ENCODE measurements at regions not wholly inside any gene's neighbourhood (a gene's known extent, or its start where the extent isn't known, plus 50 kb on each side); places are given as distances from the start of the nearest gene placed in this dataset.

DNA sequence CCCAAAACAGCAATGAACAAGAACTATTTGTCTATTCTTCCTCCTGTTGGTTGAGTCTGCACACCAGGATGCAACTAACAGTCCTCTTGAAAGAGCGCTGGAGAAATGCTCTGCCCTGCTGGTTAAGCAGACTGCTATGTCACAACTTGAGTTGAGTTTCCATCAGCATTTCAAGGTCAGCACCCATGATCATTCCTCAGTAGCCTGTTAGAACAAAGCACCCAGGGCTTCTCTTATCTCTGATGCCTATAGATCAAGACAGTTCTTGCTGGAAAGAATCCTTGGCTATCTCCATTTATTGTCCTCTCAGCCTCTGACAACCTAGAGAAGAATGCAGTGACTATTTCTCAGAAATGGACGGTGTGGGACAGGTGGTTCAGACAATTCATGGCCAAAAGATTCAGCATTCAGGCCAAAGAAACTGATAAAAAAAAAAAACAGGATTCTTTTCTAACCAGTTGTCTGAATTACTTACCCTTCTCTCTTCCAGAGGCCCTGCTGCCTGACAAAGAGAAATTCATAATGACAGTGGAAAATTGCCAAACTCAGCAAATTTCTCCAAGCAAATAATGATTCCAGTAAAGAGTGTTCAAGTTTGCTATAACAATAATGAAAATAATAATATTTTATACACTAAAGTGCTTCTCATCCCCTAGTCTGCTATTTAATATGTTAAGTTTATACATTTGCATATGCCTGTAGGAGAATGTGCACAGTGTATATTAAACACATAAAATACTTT, 306.7 kb downstream of the EMP1 start:
- DNase-seq (ENCODE audit: low read depth) = no peak

DNA sequence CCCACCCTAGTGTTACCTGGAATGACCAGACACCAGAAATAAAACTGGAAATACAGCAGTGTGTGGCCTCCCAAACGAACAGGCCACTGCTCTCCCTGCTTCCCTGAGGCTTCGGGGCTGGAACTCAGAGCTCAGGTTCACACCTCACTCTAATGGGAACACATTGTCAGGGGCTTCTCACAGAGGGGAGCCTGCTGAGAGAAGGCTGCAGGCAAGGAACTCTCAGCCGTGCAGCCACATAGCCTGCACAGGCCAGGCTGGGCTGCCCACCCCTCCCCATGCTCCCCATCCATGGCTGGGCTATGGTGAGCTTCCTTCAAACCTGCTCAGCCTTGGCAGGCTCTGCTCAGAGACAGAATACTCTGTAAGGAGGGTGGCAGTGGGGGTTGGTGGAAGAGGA, 302.5 kb downstream of the EMP1 start:
- DNase-seq (ENCODE audit: low read depth) = no peak

DNA sequence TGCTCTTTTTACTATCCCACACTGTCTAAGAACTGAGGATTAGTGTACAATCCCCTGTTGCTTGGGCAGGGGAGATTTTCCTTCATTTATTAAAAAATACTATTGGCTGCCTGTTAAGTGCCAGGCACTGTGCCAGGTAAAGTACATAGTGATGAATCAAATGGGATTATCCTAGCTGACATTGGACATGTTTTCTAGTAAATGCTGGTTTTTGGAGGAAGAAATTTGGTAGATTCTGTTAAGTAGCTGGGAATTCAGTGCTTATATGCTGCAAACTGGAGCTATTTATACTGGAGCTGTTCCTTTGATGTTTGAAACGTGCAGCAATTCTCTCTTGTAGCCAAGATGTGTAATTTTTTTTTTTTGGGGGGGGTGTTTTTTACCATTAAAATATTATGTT, 299.6 kb downstream of the EMP1 start:
- DNase-seq (ENCODE audit: low read depth) = no peak

DNA sequence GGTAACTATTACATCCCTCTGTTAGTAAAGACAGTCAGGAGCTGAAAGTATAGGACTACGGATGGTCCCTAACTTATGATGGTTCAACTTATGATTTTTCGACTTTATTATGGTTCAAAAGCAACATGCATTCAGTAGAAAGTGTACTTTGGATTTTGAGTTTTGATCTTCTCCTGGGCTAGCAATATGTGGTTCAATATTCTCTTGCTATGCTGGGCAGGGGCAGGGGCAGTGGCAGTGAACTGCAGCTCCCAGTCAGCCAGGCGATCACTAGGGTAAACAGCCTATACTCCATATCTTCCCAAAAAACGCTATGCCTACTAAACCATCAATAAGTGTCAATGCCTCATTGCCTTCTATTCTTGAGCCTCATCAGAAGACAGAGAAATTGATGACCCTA, 292.7 kb downstream of the EMP1 start:
- DNase-seq (ENCODE audit: low read depth) = no peak

DNA sequence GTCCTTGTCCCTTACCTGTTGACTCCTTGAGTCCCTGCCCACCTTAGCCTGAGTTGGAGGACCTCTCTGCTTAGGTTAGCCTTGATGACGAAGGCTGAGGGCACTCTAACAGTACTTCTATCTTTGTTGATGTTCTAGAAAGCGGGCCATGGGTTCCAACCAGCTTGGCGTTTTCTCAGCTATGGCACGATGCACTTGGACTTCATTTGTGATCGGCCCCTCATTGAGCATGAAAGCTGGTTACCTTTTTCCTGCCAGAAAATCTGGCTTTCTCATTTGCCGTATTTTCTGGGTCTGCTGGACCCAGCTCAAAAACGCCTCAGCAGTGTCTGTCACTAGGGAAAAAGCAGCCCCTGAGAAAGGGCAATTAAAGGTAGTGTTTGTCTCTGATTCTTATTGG, 290.8 kb downstream of the EMP1 start:
- no peak for DNase-seq (ENCODE audit: low read depth)

DNA sequence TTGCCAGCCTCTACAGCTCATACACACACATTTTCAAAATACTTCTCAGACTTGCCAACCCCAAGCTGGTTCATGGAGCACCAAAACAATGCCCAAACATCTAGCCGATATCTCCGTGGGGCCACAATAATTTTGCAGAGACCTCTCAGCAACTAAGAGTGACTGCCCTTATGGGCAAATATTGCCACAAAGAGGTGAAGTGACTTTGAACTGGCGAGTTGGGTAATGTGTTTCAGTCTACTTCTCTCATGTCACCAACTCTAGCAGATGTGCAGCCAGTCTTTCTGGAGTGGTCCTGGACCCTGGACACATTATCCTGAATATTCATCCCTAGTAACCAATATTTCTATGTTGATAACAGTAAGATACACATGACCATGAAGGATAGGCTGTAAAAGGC, 290.3 kb downstream of the EMP1 start:
- no peak for DNase-seq (ENCODE audit: low read depth)

DNA sequence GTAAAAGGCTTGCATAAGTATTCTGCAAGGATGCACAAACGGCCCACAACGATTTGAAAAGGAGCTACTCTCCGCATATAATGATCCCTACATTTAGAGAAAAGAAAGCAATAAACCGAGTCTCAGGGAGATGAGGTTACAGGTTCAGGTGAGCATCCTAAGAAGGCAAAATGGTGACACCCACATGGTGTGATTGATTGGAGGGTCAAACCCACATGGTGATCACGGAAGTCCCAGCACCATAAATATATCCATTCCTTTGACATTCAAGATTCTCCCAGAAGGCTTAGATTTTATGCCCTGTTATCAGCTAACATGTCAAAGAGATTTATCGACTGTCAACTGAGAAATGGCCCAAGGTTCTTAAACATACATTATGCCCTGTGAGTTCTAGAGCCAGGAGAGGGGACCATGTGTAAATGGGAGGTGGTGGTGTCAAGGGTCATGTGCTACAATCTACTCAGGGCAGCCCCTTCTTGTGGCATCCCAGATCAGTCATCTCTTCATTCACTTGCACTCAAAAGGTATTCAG, 282.2 kb downstream of the EMP1 start:
- DNase-seq (ENCODE audit: low read depth) = no peak

DNA sequence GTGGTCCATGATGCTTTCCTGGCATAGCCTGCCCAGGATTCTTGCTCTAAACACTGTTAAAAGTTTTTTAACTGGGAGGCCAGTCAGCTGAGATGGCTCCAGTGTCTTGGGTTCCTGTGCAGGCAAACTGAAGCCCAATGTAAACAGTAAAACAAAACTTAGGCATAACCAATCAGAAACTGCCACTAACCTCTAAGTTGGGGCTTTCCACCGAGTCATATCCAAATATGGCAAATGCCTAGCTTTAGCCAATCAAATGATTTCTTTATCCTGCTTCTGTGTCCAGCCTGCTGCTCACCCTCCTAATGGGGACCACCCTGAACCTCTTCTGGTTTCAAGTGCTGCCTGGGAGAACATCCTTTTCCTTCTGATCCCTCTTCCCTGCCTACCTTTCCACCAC, 277.9 kb downstream of the EMP1 start:
- DNase-seq (ENCODE audit: low read depth) = no peak

DNA sequence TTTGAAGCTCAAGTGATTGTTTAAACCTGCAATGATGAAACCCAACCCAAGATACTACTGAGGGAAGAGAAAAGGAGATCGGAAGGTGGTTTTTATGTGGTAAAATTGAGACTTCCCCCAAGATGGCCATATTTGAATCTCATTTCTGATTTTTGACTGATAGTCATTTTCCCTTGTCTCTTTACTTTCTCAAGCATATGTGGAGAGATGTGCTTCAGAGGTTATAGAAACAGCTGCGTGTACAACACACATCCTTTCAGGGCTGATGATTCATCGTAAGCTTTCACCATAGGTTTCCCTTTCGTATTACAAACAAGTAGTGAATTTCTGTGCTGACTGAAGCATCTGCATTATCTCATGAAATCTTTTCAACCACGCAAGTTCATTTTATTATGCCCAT, 276.2 kb downstream of the EMP1 start:
- no peak for DNase-seq (ENCODE audit: low read depth)

DNA sequence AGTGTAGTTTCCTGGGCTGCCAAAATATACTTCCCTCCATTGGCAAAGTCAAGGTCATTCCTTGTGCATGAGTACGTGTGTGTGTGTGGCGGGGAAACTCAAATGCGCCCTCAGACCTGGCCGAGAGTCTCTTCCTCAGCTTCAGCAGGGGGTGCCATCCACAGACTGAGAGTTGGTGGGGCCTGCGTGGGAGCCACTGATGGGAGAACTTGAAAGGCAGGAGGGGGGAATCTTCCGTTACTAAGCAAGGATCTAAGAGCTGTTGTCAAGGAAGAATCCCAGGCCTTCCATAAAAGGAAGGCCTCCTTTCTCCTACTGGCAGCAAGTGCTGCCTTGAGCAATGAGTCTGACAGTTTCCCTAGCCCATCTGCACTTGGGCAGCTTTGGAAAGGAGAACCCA, 274.9 kb downstream of the EMP1 start:
- DNase-seq (ENCODE audit: low read depth) = no peak

DNA sequence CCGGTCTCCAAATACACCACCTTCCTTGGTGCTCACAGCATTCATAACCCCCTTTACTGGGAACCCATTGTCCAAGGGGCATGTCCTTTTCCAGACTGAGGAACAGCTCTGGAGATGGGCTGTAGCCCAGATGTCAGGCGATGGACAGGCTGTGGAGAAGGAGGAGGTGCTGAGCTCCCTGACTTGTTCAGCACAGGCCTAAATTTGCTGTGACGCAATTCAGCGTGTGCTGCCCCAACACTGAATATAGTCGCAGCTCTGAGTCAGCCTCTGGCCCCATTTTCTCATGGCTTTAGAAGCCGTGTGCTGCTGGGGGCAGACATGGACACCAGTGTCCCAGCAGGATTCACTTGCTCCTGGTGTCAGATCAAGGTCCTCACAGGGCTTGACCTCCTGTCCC, 269.1 kb downstream of the EMP1 start:
- no peak for DNase-seq (ENCODE audit: low read depth)

DNA sequence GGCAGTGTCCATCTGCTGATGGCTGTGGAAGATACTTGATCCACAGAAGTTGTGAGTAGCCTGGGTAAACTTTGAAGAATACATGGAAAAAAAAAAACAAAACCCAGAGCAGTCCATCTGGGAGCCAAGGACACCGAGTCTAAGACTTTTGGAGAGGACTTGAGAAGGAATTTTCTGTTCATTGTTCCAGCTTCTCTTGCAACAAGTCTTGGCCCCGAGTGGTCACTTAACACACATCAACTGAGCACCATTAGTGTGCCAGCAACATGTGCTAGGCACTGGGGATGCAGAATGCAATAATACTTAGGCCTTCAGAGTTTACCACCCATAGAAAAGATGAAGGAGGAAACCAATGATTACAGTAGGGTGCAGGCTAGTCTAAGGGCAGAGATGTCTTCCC, 266.7 kb downstream of the EMP1 start:
- DNase-seq (ENCODE audit: low read depth) = no peak

DNA sequence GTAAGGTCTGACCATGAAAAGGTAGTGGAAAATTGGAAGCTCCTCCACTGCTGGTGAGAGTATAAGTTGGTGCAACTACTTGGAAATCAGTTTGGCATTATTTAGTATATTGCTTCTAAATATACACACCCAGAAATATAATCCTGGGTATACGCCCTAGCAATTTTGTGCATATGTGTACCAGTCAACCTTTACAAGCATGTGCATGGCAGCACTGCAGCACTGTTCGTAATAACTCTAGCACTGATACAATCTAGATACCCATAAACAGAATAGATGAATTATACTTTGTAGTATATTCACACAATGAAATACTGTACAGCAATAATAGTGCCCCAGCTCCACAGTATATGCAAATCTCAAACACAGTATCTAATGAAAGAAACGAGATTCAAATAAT, 265.9 kb downstream of the EMP1 start:
- DNase-seq (ENCODE audit: low read depth) = no peak

DNA sequence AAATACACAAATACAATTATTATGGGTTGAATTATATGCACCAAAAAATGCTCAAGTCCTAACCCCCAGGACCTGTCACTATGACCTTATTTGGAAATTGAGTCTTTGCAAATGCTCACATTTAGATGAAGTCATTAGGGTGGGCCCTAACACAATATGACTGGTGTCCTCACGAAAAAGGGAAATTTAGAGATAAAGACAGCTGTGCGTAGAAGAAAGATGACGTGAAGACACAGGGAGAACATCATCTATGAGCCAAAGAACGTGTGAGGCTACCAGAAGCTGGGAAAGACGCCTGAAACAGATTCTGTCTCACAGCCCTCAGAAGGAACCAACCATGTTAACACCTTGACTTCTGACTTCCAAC, 259.2 kb downstream of the EMP1 start:
- DNase-seq (ENCODE audit: low read depth) = no peak

DNA sequence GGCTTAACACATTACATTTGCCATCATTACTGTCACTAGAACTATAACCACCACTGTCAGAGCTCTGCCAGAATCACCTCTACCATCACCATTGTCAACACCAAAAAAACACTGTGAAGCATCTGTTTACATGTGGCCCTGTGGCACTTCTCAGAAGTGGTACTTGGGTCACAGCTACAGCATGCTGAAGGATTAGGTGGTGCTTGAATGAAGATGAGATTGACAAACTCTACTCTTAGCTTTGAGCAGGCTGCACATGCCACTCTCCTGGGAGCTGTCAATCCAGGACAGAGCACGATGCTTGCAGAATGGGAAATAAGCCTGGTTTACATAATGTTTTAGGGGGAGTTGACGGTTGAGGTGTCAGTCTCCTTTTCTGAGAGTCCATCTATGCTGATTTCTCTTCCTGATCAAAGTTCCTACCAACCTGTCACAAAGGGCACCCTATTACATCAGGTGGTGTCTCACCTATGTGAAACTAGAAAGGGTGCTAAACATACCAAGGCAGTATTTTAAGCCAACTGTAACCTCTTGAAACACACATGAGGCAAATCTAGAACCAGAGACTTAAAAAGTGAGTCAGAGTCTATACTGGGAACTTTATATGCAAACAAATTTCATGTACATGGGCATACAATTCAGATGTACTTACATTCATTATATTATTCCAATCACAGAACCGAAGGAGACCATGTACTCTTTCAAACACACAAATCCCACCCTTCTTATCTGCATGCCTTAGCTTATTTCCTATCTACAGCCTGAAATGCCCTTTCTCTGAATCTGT, 258.7 kb downstream of the EMP1 start:
- DNase-seq (ENCODE audit: low read depth) = no peak

DNA sequence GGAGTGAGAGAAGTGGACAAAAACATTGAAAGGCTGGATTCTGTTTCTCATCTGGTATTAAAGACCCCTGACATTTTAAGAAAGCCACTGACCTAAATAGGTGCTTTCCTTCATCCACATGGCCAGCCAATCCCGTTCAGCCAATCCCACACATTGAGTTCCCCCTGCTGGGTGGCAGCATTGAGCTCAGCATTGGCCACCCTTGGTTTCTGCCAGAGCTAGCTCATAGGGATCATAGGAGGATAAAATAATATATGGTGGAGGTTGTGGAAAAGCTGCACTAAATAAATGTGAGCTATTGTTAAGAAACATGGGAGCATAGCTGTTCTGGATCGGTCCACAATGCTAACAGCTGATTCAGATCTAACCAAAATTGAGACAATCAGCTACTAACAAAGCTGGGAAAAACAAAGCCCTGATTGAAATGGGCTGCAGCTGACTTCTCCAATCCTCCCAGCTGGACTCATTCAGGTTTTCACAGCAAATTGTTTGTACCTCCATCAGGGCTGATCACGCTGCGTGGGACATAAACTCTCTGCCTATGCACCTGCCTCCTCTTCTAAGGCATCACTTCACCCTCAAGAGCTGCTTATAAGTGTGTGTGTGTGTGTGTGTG, 256.5 kb downstream of the EMP1 start:
- no peak for DNase-seq (ENCODE audit: low read depth)

DNA sequence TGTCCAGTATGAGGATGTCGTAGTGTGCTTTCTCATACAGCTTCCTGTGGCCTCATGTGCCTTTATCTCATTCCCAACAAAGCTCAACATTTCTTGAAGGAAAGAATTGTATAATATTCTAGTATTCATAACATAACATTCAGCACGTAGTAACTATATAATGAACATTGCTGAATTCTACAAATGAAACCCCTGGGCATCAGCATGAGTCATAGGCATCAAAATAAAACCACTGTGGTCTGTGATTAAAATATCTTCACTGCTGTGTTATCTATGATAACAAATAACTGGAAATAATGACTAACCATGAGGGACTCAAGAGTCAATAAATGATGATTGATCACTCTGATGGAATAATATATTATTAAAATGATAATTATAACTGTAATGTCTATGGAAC, 255.2 kb downstream of the EMP1 start:
- no peak for DNase-seq (ENCODE audit: low read depth)

DNA sequence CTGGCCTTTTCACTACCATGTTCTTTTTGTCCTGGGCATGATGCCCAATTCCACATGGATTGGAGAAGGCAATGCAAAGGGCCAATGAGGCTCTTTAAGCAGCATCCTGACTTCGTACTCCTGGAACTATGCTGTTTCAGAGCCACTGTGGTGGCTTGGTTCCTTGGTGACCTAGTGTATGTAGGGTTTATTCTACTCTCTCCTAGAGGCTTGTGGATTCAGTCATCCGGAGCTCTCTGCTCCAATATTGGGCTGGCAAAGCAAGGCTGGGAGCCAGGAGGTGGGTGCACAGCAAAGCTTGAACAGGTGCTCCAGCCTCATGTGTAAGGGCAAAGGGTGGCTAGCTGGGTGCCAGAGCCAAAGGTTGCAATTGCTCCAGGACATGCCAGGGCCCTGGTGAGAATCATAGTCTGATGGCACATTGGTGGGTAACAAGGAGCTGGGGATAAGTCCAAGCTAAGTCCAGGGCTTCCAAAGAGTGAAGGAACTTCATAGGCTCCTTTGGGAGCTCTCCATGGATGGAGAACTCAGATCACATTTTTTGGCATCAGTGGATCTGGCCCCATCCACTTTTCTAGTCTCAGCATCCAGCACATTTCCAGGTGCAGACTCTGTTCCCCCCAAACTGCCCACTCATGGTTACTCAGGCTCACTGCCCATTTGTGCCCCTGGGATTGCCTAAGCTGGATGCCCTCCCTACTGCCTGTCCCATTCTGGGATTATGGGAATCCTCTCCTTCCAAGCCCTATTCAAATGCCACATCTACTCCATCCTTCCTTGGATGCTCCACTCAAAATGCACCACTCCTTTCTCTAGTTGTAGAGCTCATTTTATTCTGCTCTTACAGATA, 253.9 kb downstream of the EMP1 start:
- DNase-seq (ENCODE audit: low read depth) = no peak

DNA sequence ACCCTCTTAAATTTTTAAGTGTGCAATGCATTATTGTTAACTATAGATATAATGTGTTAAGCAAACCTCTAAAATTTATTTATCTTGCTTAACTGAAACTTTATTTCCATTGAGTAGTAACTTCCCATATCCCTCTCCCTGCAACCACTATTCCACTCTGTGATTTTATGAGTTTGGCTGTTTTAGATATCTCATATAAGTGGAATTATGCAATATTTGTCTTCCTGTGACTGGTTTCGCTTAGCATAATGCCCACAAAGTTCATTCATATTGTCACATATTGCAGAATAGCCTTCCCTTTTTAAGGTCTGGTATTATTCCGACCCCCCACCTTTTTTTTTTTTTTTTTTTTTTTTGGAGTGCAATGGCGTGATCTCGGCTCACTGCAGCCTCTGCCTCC, 247.6 kb downstream of the EMP1 start:
- no peak for DNase-seq (ENCODE audit: low read depth)

DNA sequence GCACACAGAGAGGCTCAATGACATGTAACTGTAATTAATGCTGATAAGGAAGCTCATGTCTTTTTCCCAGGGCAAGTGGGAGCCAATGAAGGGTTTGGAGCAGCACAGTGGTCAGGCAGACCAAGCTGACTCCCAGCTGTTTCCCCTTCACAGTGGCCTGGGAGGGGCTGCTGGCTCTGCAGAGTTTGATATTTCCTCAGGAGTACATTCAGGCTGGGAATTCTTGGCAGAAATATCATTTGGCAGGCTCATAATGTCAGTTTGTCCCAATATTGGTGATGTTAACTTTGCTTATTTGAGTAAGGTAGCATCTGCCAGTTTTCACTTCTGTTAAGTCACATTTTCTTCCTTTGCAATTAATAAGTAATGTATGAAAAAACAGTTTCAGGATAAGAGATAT, 247.0 kb downstream of the EMP1 start:
- DNase-seq (ENCODE audit: low read depth) = no peak

DNA sequence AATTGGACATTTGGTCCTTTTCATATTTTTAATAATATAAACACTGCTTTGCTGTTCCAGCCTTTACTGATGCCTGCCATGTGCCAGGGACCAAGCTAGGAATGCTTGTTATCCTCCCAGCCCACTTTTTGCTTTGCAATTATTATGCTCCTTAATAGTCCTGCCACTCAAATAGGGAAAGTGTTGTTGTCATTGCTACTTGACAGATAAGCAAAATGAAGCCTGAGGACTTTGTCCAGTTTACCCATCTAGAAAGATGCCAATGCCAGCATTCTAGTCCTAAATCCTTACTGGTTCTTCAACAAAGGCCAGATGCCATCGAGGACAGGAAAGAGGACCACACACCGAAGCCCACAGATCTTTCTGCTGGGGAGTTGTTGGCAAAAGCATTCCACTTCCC, 246.5 kb downstream of the EMP1 start:
- DNase-seq (ENCODE audit: low read depth) = no peak

DNA sequence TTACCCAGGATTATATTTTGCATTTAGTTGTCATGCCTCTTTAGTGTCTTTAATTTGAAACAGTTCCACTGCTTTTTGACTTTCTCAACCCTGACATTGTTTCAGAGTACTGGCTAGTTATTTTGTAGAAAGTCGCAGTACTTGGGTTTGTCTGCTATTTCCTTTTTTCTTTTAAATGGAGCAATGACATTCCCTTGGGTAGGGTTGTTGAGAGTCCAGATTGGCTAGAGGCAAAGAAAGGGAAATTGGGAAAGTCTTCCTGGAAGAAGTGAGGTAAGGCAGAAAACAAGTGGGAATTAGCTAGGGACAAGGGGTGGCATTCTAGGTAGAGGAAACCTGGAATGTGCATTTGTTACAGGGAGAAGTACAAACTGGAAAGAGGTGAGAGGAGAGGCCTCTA, 245.9 kb downstream of the EMP1 start:
- no peak for DNase-seq (ENCODE audit: low read depth)
